ENCODE measurements at regions not wholly inside any gene's neighbourhood (a gene's known extent, or its start where the extent isn't known, plus 50 kb on each side); places are given as distances from the start of the nearest gene placed in this dataset.

DNA sequence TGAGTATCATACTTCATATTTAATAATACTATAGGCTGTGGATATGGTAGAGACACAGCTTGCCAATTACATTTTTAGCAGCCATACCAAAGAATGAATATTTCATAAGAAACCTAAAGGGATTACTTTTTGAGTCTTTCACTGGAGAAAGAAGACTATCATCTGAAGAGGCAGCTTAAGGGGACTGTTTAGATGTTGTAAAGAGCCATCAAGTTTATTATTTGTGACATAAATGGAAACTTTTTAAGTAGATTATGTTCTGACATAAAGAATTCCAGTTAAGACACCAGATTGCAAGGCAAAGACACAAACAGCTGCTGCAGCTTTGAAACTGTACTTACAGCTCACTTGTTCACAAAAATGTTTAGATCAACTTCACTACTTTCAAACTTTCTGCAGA lies 429.4 kb downstream of the TFAP2A start:
- TF ChIP-seq, protein P1, sequence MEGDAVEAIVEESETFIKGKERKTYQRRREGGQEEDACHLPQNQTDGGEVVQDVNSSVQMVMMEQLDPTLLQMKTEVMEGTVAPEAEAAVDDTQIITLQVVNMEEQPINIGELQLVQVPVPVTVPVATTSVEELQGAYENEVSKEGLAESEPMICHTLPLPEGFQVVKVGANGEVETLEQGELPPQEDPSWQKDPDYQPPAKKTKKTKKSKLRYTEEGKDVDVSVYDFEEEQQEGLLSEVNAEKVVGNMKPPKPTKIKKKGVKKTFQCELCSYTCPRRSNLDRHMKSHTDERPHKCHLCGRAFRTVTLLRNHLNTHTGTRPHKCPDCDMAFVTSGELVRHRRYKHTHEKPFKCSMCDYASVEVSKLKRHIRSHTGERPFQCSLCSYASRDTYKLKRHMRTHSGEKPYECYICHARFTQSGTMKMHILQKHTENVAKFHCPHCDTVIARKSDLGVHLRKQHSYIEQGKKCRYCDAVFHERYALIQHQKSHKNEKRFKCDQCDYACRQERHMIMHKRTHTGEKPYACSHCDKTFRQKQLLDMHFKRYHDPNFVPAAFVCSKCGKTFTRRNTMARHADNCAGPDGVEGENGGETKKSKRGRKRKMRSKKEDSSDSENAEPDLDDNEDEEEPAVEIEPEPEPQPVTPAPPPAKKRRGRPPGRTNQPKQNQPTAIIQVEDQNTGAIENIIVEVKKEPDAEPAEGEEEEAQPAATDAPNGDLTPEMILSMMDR (IDR thresholded peaks at IDR 0.05) = no peak
- Histone ChIP-seq H3K9me3 (no peaks in the 10 kb centered on the region), H3K4me1 (ENCODE audit: low read depth) (no peaks in the 10 kb centered on the region), H3K4me3 (no peak overlapping the region), H3K36me3 (ENCODE audit: low read depth) (no peaks in the 10 kb centered on the region)
- DNase-seq = no peak
- intact Hi-C loops (cut with DNase I, micrococcal nuclease) = no loop called here
- ATAC-seq = no peak

DNA sequence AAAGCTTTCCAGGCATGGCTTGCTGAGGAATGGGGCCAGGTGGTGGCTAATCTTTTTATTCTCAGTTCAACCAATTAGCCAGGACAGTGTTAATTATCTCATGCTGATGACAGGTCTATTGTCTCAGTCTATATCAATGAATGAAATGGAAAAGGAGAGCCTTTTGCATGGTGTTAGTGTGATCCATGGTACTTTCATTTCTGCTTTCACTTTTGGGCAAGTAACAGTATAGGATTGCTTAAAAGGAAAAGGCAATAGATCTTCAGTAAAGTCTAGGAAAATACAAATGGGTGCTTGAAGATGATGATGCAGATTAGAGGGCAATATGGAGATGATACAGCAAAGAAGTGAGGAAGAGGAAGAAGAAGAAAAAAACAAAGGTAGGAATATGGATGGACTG lies 430.3 kb downstream of the TFAP2A start:
- H3K9me3 ChIP-seq = no peaks in the 10 kb centered on the region
- H3K4me3 ChIP-seq = no peak overlapping the region
- H3K36me3 ChIP-seq (ENCODE audit: low read depth) = no peaks in the 10 kb centered on the region
- TF ChIP-seq, protein P1 (IDR thresholded peaks at IDR 0.05) = no peak
- DNase-seq (no peak), ATAC-seq (no peak)
- intact Hi-C loops (cut with DNase I, micrococcal nuclease) = no loop called here
- H3K4me1 ChIP-seq (ENCODE audit: low read depth) = no peaks in the 10 kb centered on the region

DNA sequence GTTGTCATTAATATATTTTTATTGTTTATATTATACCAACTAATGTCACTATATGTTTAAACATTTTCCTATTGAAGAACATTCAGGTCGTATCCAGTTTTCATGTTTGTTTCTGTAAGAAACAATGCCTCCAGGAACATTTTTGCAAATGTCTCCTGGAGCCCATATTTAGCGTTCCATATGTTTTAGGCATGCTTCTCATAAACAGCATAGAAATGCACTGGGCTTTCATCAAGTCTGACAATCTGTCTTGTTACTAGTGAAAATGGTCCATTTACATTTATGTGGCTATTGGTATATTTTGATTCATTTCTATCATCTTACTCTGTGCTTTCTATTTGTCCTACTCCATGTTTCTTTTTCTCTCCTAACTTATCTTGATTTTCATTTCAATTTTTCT lies 431.7 kb downstream of the TFAP2A start:
- ATAC-seq = no peak
- Histone ChIP-seq H3K36me3 (ENCODE audit: low read depth) (no peaks in the 10 kb centered on the region), H3K4me3 (no peak overlapping the region), H3K4me1 (ENCODE audit: low read depth) (no peaks in the 10 kb centered on the region), H3K9me3 (no peaks in the 10 kb centered on the region)
- TF ChIP-seq, protein P1 (IDR thresholded peaks at IDR 0.05) = no peak
- intact Hi-C loops (cut with DNase I, micrococcal nuclease) = no loop called here
- DNase-seq = no peak

DNA sequence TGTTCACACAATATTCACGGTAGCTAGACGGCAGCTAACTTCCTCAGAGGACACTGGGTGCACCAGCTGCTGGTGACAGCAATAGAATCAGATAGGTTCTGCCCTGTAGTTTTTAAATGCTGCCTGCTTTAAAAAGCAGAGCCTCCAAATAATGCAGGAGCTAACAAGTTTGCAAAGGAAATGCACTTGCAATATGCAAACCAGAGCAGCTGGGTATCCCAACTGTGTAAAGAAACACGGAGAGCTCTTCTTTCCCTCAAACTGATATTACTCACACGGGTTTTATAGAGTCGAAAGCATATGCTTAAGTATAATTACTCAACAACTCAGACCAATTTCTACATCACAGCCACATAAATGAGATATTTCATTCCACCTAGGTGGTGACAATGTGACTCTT lies 432.7 kb downstream of the TFAP2A start:
- intact Hi-C loops (cut with DNase I, micrococcal nuclease) = no loop called here
- Histone ChIP-seq H3K9me3 (no peaks in the 10 kb centered on the region), H3K4me1 (ENCODE audit: low read depth) (no peaks in the 10 kb centered on the region), H3K4me3 (no peak overlapping the region), H3K36me3 (ENCODE audit: low read depth) (no peaks in the 10 kb centered on the region)
- ATAC-seq (no peak), DNase-seq (no peak)
- TF ChIP-seq, protein P1 (IDR thresholded peaks at IDR 0.05) = no peak

DNA sequence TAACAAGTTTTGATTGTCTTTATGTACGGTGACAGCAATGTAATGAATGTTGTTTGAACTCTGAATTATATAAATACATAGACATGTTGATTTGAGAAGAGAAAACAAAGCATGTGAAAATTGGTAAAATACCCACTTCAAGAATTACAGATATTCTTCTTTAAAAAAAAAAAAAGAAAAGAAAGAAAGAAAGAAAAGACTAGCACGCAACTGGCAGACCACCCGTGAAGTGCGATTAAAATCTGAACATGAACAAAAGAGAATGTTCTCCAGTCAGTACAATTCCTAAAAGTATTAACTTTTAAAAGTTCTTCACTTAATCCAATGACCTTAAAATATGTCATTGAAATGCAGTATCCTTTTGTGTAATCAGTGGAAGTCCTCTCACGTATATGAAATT lies 434.9 kb downstream of the TFAP2A start:
- Histone ChIP-seq H3K4me1 (ENCODE audit: low read depth) (no peaks in the 10 kb centered on the region), H3K9me3 (no peaks in the 10 kb centered on the region), H3K36me3 (ENCODE audit: low read depth) (no peaks in the 10 kb centered on the region), H3K4me3 (no peak overlapping the region)
- intact Hi-C loops (cut with DNase I, micrococcal nuclease) = no loop called here
- no peak for DNase-seq
- TF ChIP-seq, protein P1 (IDR thresholded peaks at IDR 0.05) = no peak
- ATAC-seq = no peak

DNA sequence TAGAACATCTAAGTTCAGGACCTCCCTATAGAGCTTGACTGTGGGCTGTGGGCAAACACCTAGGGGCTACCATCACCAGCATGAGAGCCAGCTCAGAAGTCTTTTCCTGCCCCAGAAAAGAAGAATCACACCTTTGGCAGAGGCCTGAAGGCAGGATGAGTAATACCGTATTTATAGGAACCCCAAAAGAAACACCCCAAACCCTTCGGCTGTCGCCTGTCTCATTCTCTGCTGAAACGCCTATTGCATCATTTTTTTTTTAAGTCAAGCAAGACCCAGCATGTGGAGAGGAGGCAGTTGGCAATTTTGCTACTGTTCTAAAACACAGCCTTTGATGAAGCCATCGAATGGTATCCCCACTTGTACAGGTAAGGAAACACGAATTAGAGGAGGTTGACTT lies 436.4 kb downstream of the TFAP2A start:
- ATAC-seq = no peak
- DNase-seq = no peak

More for the DNA sequence above, 436.4 kb downstream of the TFAP2A start:
- TF ChIP-seq, protein P1 (IDR thresholded peaks at IDR 0.05) = no peak
- no peak overlapping the region for H3K4me3 ChIP-seq
- H3K36me3 ChIP-seq (ENCODE audit: low read depth) = no peaks in the 10 kb centered on the region
- intact Hi-C loops (cut with DNase I, micrococcal nuclease) = no loop called here
- H3K4me1 ChIP-seq (ENCODE audit: low read depth) = no peaks in the 10 kb centered on the region
- H3K9me3 ChIP-seq = no peaks in the 10 kb centered on the region
